Neural progenitor cell (in vitro differentiated cells): ENCODE measurements at regions not wholly inside any gene's neighbourhood (a gene's known extent, or its start where the extent isn't known, plus 50 kb on each side); places are given as distances from the start of the nearest gene placed in this dataset.

ENCODE experiments used
- DNase-seq: peaks from one replicate; pipeline ENCODE4 v3.0.0-alpha.2; 2016; ENCODE audit warnings: low spot score
- H2AFZ ChIP-seq: fragments of 200-600 bp; sonication (generic); replicated peaks from 2 replicates; pipeline ENCODE4 v1.6.1; 2016; ENCODE audit warnings: antibody characterized with exemption
- H3F3A ChIP-seq: fragments of 200-600 bp; sonication (generic); 2 replicates; pipeline ENCODE4 v1.6.1; 2016; ENCODE audit warnings: antibody characterized with exemption, low read depth
- H3K27ac ChIP-seq: fragments of 200-600 bp; sonication (generic); 2 replicates; pipeline ENCODE4 v1.5.1; 2016; ENCODE audit warnings: mild to moderate bottlenecking
- H3K27me3 ChIP-seq: fragments of 200-600 bp; sonication (generic); 2 replicates; pipeline ENCODE4 v1.6.1; 2016; ENCODE audit warnings: mild to moderate bottlenecking, moderate library complexity
- H3K36me3 ChIP-seq: fragments of 200-600 bp; sonication (generic); 2 replicates; pipeline ENCODE4 v1.5.1; 2016
- H3K4me1 ChIP-seq: fragments of 200-600 bp; sonication (generic); 2 replicates; pipeline ENCODE4 v1.6.1; 2016; ENCODE audit warnings: mixed run types
- H3K4me2 ChIP-seq: fragments of 200-600 bp; sonication (generic); 2 replicates; pipeline ENCODE4 v1.6.1; 2016
- H3K4me3 ChIP-seq: fragments of 200-600 bp; sonication (generic); 2 replicates; pipeline ENCODE4 v1.5.1; 2016
- H3K79me2 ChIP-seq: fragments of 200-600 bp; sonication (generic); 2 replicates; pipeline ENCODE4 v1.6.1; 2016; ENCODE audit warnings: low read depth
- H3K9ac ChIP-seq: fragments of 200-600 bp; sonication (generic); 2 replicates; pipeline ENCODE4 v1.6.1; 2016
- H3K9me3 ChIP-seq: fragments of 200-600 bp; sonication (generic); 2 replicates; pipeline ENCODE4 v1.5.1; 2016; ENCODE audit warnings: low read depth
- H4K20me1 ChIP-seq: fragments of 200-600 bp; sonication (generic); 2 replicates; pipeline ENCODE4 v1.6.1; 2016; ENCODE audit warnings: low read depth
- H3K27ac Mint-ChIP-seq: 3 replicates; pipeline ENCODE4 v1.8.0; 2021; ENCODE audit warnings: mixed read lengths
- H3K27me3 Mint-ChIP-seq: 2 replicates; pipeline ENCODE4 v1.8.0; 2022; ENCODE audit warnings: low read depth, mild to moderate bottlenecking, inconsistent platforms, moderate library complexity, mixed read lengths; ENCODE audit not compliant: insufficient read depth
- H3K36me3 Mint-ChIP-seq: 3 replicates; pipeline ENCODE4 v1.8.0; 2021; ENCODE audit warnings: mixed read lengths
- H3K4me1 Mint-ChIP-seq: 3 replicates; pipeline ENCODE4 v1.8.0; 2021; ENCODE audit warnings: mixed read lengths
- H3K4me3 Mint-ChIP-seq: 3 replicates; pipeline ENCODE4 v1.8.0; 2021; ENCODE audit warnings: mild to moderate bottlenecking, moderate library complexity, mixed read lengths
- H3K9me3 Mint-ChIP-seq: 3 replicates; pipeline ENCODE4 v1.8.0; 2020; ENCODE audit warnings: mixed read lengths
- CTCF ChIP-seq: fragments of 200-600 bp; sonication (generic); IDR thresholded peaks from 2 replicates; pipeline ENCODE4 v1.5.1; 2017; ENCODE audit warnings: antibody characterized with exemption, mild to moderate bottlenecking
- EZH2 ChIP-seq: fragments of 200-600 bp; sonication (generic); IDR thresholded peaks from 2 replicates; pipeline ENCODE4 v1.6.1; 2017; ENCODE audit warnings: antibody characterized with exemption, mild to moderate bottlenecking, moderate library complexity
- EZH2phosphoT487 ChIP-seq: fragments of 200-600 bp; sonication (generic); IDR thresholded peaks from 2 replicates; pipeline ENCODE4 v1.6.1; 2017; ENCODE audit warnings: antibody characterized with exemption

GRCh38 chr4:117773064-117773936, 261.0 kb upstream of the NDST3 start:
- no peaks in the 10 kb centered on the region for H4K20me1 ChIP-seq
- H3K36me3 ChIP-seq, result no peaks in the 10 kb centered on the region
- Mint-ChIP-seq H3K27ac (no peak overlapping the region), H3K4me3 (no peak overlapping the region), H3K27me3 (no peaks in the 10 kb centered on the region), H3K36me3 (no peaks in the 10 kb centered on the region), H3K4me1 (no peaks in the 10 kb centered on the region), H3K9me3 (no peaks in the 10 kb centered on the region)
- H3K4me1 ChIP-seq, result no peaks in the 10 kb centered on the region
- no peak overlapping the region for H3K9ac ChIP-seq
- no peak overlapping the region for H2AFZ ChIP-seq
- no peaks in the 10 kb centered on the region for H3K9me3 ChIP-seq
- no peak for TF ChIP-seq CTCF
- no peak for TF ChIP-seq EZH2phosphoT487
- TF ChIP-seq EZH2, result no peak
- DNase-seq, result no peak
- no peaks in the 10 kb centered on the region for H3K27me3 ChIP-seq
- no peak overlapping the region for H3K4me2 ChIP-seq
- H3K4me3 ChIP-seq, result no peak overlapping the region
- no peak overlapping the region for H3K27ac ChIP-seq
- H3F3A ChIP-seq, result no peaks in the 10 kb centered on the region
- no peaks in the 10 kb centered on the region for H3K79me2 ChIP-seq

DNA sequence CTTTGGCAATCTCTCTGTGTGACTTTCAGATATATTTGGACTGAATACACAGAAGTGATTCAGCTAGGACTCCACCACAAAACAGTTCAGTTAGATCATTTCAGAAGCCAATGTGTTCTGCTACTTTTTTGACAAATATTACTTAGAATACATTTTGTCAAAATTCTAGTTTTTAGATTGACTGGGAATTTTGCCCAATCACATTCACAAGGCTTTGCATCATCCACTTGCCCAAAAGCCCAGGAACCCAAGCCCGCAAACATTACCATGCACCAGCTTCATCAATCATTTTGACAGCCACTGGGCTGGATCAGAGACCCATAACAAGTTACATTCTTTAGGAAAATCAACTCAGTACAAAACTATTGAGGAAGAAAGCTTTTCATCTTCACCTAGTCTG, 256.6 kb upstream of the NDST3 start:
- no peak for TF ChIP-seq EZH2
- TF ChIP-seq CTCF, result no peak
- TF ChIP-seq EZH2phosphoT487, result no peak
- no peaks in the 10 kb centered on the region for H4K20me1 ChIP-seq
- H3K36me3 ChIP-seq, result no peaks in the 10 kb centered on the region
- Mint-ChIP-seq H3K27me3 (no peaks in the 10 kb centered on the region), H3K4me3 (no peak overlapping the region), H3K4me1 (no peaks in the 10 kb centered on the region), H3K27ac (no peak overlapping the region), H3K36me3 (no peaks in the 10 kb centered on the region), H3K9me3 (no peaks in the 10 kb centered on the region)
- no peak overlapping the region for H3K4me3 ChIP-seq
- no peak overlapping the region for H3K4me2 ChIP-seq
- H3K4me1 ChIP-seq, result no peaks in the 10 kb centered on the region
- H3K9ac ChIP-seq, result no peak overlapping the region
- H3F3A ChIP-seq, result no peaks in the 10 kb centered on the region
- no peak for DNase-seq
- peak overlapping the region; percentile 9 for H2AFZ ChIP-seq
- H3K27me3 ChIP-seq, result no peaks in the 10 kb centered on the region
- no peaks in the 10 kb centered on the region for H3K9me3 ChIP-seq
- no peak overlapping the region for H3K27ac ChIP-seq
- no peaks in the 10 kb centered on the region for H3K79me2 ChIP-seq

DNA sequence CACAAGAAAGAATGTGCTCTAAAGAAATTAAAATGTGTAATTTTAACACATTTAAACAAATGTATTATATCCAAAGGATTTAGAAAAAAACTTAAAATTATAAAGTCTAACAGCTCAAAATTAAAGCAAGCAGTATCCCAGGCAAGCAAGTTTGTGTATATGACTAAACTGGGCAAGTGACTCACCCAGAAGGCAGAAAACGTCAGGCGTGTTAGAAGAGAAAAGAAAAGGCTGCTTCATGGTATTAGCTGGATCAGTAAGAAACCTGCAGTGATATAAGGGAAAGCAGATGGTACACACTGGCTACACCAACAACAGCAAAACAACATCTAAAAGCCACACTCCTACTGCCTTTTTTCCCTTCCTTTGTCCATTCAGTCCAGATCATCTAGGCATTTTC, 250.6 kb upstream of the NDST3 start:
- no peak overlapping the region for H2AFZ ChIP-seq
- no peaks in the 10 kb centered on the region for H3F3A ChIP-seq
- Mint-ChIP-seq H3K27ac (no peak overlapping the region), H3K36me3 (no peaks in the 10 kb centered on the region), H3K4me1 (peaks cover 8% of the 10 kb centered on the region), H3K27me3 (no peaks in the 10 kb centered on the region), H3K9me3 (no peaks in the 10 kb centered on the region), H3K4me3 (no peak overlapping the region)
- no peaks in the 10 kb centered on the region for H3K27me3 ChIP-seq
- H3K4me1 ChIP-seq, result no peaks in the 10 kb centered on the region
- no peak overlapping the region for H3K27ac ChIP-seq
- H3K9ac ChIP-seq, result no peak overlapping the region
- H3K79me2 ChIP-seq, result no peaks in the 10 kb centered on the region
- H3K4me3 ChIP-seq, result no peak overlapping the region
- H3K4me2 ChIP-seq, result no peak overlapping the region
- no peaks in the 10 kb centered on the region for H3K9me3 ChIP-seq
- TF ChIP-seq EZH2 (no peak), CTCF (no peak), EZH2phosphoT487 (no peak)
- no peaks in the 10 kb centered on the region for H3K36me3 ChIP-seq
- no peaks in the 10 kb centered on the region for H4K20me1 ChIP-seq
- no peak for DNase-seq
